ENCODE measurements at regions not wholly inside any gene's neighbourhood (a gene's known extent, or its start where the extent isn't known, plus 50 kb on each side); places are given as distances from the start of the nearest gene placed in this dataset.
"Not testable (repeated sequence)": the region's sequence is repeated elsewhere in the genome, so short reads cannot be mapped to it uniquely, and the experiment has no call there.

DNA sequence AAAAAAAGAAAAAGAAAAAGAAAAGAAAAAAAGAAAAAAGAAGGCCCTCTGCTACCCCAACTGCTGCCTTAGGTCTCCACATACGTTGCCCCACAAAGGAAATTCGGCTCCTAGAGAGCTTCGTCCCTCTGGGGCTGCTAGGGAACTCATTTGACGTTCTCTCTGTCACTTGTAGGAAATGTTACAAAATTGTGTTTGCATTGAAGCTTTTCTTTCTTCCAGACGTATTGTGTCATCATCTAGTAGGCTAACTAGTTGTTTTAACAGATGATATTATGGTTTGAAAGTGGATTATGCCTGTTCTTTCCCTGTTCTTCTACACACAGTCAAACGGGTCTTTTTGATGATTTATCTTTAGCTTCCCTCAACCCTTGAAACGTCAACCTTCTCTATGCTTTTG lies 125.3 kb downstream of the BDH1 start:
- no peak for DNase-seq

- DNase-seq, result no peak
Measured at GRCh38 chr3:197428952-197429351, 126.8 kb downstream of the BDH1 start.

GRCh38 chr3:197428117-197428801 lies 127.5 kb downstream of the BDH1 start:
- peak; percentile 72 for DNase-seq

DNA sequence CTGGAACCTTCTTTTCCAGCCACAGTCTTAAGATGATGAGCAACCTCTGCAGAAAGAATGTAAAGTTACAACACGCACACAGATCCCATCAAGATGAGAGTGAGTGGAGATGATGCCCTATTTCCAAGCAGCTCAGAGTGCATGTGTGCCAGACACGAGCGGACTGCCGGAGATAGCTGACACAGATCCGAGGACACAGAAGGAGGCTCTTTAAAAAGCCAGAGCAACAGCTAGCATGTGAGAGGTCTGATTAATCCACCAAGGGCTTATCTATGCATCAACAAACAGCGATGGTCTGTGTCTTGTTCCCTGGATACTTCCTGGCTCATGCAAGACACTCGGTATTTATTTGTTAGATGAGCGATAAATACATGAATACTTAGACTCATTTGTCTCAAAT lies 128.6 kb upstream of the DLG1 start:
- DNase-seq, result no peak

DNA sequence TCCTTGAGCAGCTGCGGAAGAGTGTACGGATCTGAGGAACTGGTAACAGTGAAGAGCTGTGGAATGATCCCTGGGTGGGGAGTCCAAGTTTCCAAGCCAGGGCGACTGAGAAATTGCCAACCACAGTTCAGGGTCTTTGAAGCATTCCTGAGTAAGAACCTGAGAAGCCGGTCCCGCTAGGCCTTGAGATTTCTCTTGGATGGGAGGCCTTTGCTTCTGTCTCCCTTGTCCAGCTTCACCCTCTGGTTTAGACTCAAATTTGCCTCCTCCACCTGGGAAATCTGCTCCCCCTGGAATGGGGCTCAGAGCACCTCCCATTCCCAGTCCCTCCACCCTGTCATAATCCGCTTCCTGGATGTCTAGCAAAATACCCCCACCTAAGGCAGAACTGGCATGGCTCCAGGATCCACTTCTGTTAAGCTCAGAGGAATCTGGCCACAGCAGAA lies 127.7 kb upstream of the DLG1 start:
- peak; percentile 32 for DNase-seq

DNA sequence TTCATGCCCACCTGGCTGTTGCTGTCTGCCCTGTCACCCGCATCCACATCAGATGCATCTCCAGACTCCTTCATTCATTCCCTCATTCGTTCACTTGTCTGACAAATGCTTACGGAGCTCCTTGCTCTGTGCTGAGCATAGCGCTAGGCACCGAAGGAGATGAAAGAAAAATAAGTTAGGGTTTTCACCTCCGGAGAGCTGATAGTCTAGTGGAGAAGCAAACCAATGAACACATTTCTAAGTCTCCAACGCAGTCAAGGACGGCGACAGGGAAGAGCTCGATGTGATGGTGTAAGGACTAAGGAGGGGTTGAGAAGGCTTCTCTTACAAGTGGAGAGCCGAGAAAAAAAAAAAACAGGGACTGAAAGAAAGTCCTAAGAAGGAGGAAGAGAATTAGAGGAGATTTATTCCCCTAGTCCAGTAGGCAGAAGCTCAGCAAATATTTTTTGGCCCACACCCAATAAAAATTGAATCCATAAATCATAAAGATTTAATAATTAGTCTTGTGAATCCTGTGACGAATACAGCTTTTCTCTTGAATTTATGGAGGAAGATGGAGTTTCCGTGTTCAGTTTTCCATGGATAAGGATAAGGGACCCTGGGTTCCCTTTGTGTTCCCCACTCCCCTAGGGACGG lies 127.2 kb upstream of the DLG1 start:
- DNase-seq, result no peak

GRCh38 chr3:197424674-197425484 lies 126.5 kb upstream of the DLG1 start:
- DNase-seq, result no peak

- no peak for DNase-seq
Measured at GRCh38 chr3:197424266-197424665, 125.9 kb upstream of the DLG1 start.

GRCh38 chr3:197423376-197423775 lies 125.0 kb upstream of the DLG1 start:
- DNase-seq, result no peak

DNA sequence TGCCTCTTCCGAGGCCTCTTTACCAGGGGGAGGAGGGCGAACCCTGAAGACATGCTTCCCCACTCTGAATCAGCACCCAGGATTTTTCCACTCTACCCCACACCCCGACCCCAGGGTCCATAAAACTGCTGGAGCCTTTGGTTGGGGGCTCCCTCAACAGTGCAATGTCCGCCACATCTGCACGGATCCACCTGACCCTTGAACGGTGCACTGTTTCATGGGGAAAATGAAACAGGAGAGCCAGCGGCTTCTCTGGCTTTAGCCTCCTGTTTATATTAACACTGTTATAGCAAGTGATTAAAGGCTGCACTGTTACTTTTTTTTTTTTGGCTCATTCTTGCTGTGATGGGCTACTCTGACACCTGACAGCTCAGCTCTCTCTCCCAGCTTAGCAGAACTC lies 124.1 kb upstream of the DLG1 start:
- no peak for DNase-seq

- DNase-seq, result no peak
Measured at GRCh38 chr3:197421021-197421420, 122.6 kb upstream of the DLG1 start.

DNA sequence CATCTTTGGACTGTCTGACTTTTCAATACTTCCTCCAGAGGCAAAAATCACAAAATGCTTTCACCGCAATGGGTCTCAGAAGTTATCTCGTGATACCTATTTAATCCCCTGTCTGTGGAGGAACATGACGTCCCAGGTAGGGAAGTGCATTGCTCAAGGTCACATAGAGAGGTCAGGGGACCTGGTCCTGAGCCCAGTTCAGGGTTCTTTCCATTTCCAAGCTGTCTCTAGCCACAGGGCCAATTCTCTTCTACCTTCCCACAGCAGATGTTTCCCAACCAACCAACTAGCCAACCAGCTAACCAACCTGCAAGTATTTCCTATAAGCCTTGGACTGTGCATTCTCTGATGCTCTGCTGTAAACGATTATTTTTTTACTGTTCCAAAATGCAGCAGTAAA lies 122.2 kb upstream of the DLG1 start:
- DNase-seq, result no peak

DNA sequence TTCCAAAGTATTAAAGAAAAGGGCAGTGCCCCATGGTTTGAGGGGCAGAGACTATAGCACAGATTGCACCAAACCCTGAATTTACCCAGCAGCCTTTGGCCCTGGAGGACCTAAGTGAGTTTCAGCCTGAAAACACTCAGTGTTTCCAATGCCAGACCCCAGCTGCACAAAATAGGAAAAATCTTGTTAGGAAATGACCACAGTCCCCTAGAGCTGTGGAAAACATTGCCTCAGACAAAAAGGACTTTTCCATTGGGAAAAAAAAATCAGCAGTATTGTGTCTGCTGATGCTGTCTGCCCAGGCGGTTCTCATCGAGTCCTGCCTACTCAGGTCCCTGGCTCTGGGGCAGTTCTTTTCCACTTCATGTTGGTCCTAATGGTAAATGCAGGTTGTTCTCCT lies 121.7 kb upstream of the DLG1 start:
- DNase-seq, result no peak

- no peak for DNase-seq
Measured at GRCh38 chr3:197419696-197420095, 121.3 kb upstream of the DLG1 start.

GRCh38 chr3:197417911-197418618 lies 119.7 kb upstream of the DLG1 start:
- no peak for DNase-seq

DNA sequence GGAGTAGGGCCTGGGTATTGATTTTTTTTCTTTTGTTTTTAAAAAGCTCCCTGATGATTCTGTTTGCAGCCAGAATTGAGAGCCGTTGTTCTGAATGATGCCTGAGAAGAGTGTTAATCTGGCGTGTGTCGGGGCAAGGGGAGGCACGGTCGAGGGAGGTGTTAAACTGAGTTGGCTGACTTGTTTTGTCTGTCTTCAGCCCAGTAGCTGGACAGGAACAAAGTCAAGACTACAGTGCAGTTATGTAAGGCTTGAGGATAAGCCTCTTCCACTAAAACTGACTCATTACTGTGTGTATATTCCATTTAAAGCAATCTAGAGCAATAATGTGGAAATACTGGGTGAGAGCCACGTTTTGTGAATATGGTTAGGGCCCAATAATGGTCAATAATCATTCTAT lies 119.0 kb upstream of the DLG1 start:
- DNase-seq, result no peak

DNA sequence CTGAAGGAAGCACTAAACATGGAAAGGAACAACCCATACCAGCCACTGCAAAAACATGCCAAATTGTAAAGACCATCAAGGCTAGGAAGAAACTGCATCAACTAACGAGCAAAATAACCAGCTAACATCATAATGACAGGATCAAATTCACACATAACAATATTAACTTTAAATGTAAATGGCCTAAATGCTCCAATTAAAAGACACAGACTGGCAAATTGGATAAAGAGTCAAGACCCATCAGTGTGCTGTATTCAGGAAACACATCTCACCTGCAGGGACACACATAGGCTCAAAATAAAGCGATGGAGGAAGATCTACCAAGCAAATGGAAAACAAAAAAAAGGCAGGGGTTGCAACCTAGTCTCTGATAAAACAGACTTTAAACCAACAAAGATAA lies 113.5 kb upstream of the DLG1 start:
- DNase-seq, result not testable (repeated sequence)

GRCh38 chr3:197410170-197410569 lies 111.8 kb upstream of the DLG1 start:
- DNase-seq, result not testable (repeated sequence)

DNA sequence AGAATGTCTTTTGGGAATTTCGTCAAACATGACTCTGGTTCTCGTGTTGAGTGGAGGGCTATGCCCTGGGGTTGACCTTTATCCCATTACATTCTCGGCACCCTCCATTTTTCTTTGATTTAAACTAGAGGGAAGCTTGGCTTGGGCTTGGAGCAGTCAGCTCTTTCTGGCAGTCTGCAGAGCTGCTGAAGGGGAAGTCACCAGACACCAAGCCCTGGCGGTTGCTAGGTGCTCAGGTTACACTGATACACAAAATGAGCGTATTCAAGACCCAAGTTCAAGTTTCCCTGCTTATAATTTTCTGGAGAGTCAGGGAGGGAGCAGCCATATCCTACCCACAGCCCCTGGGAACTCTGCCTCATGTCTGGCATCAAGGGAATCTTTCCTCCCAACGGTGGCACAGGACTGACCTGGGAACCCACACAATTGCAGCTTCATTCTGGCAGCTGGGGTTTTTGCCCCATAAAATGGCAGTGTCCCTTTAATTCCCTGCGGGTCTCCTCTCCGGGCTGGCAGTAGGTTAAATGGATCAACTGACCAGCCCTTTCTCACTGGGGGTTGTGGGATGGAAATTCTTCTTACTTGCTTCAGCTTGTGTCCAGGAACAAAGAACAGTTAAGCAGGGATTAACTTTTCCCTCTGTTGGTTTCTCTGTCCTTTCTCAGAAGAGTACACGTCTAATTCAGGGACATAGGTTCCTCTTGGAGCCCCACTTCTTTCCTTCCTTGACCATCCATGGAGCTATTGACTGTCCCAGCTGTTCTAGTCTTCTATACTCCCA lies 110.0 kb upstream of the DLG1 start:
- no peak for DNase-seq

GRCh38 chr3:197407526-197407925 lies 109.1 kb upstream of the DLG1 start:
- DNase-seq, result no peak

DNA sequence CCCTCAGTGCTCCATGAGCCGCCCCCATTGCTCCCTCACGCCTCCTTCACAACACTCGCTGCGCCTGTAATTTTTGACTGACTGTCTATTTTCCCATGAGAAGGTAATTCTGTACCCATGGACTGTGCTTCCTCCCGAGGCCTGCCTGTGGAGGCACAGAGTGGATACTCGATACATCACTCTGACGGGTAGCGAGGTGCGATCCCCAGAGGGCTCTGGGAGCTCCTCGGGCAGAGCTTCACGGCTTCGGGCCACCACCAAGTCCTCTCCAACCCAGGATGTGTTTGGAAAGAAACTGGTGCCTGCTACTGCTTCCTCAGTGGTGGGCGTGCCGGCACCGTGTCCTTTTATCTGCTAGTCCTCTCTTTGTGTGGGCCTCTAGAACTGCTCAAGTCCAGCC lies 108.6 kb upstream of the DLG1 start:
- no peak for DNase-seq

GRCh38 chr3:197406266-197406665 lies 107.9 kb upstream of the DLG1 start:
- no peak for DNase-seq

DNA sequence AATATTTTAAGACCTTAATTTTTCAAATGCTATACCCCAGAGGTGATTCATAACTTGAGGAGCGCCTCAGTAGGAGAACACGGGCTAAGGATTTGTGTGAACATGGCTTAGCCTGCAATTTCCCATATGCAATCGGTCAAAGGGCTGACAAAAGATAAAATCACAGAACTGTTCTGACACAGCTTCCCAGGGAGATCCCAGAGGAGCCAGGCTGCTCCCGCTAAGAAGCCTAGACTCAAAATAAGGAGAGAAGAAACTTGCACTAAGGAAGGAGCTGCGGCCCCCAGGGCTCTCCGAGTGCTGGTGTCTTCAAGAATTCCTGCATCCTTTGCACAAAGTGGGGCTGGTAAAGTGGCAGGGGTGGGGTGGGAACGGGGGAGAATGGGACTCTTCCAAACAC lies 106.3 kb upstream of the DLG1 start:
- no peak for DNase-seq

Data from EL (cell line).